ENCODE measurements at regions not wholly inside any gene's neighbourhood (a gene's known extent, or its start where the extent isn't known, plus 50 kb on each side); places are given as distances from the start of the nearest gene placed in this dataset.
A peak's percentile ranks its signal among the peaks of the same experiment; 100 is the strongest.

DNA sequence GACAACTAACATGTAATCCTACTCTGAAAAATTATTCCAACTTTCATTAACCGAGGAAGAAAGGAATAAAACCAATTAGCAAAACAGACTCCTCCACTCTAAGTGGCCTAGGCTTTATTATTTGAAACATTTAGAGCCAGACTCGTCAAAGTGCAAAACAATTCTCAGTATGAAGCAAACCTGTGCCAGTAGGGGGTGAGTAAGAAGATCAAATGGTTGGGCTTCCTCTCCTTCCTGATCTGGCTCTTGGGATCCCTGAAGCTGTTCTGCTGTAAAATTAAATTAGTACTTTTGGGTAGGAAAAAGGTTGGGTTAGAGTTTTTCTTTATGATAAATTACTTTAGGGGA is 177.6 kb upstream of the MAN1A1 start:
- no peak overlapping the region for H3K4me3 Mint-ChIP-seq
- no peaks in the 10 kb centered on the region for H3K27me3 Mint-ChIP-seq (ENCODE audit: low read depth)
- Histone ChIP-seq H2BK15ac (ENCODE audit: low read depth, low read length) (no peak overlapping the region), H4K8ac (replicated peaks; ENCODE audit: insufficient read length, low read depth, low read length) (no peak overlapping the region), H3K79me2 (ENCODE audit: insufficient read depth, low read length) (no peaks in the 10 kb centered on the region), H3K23ac (ENCODE audit: insufficient read length, low read depth, low read length) (no peak overlapping the region), H3K56ac (ENCODE audit: insufficient read length, low read depth, low read length) (no peak overlapping the region), H2BK120ac (ENCODE audit: low read depth, low read length, poor library complexity, severe bottlenecking) (no peak overlapping the region), H2AK5ac (ENCODE audit: insufficient read length, low read length) (no peak overlapping the region), H4K5ac (ENCODE audit: insufficient read length, low read depth, low read length) (no peak overlapping the region), H4K20me1 (ENCODE audit: control insufficient read depth, insufficient read depth, insufficient read length) (no peaks in the 10 kb centered on the region), H3K14ac (ENCODE audit: insufficient read depth, low read length) (no peak overlapping the region), H3K4me2 (ENCODE audit: insufficient read depth, insufficient read length, low read length) (no peak overlapping the region), H3K27me3 (ENCODE audit: insufficient read depth, low read length) (no peaks in the 10 kb centered on the region), H3K4me1 (ENCODE audit: insufficient read depth, low read length) (peaks cover 6% of the 10 kb centered on the region; the same call in 1 of the 2 replicates), H2AFZ (ENCODE audit: low read length) (no peak overlapping the region), H2BK20ac (ENCODE audit: low read depth, low read length, poor library complexity, severe bottlenecking) (no peak overlapping the region), H2BK5ac (ENCODE audit: insufficient read length, low read length) (no peak overlapping the region), H3T11ph (ENCODE audit: low read length) (no peak overlapping the region), H3K4ac (ENCODE audit: low read depth, low read length) (no peak overlapping the region), H3K79me1 (ENCODE audit: insufficient read depth, low read depth, low read length, poor library complexity, severe bottlenecking) (no peaks in the 10 kb centered on the region), H3K9me3 (ENCODE audit: control insufficient read depth, low read depth, low read length) (no peaks in the 10 kb centered on the region), H4K91ac (ENCODE audit: insufficient read length, low read depth, low read length) (no peak overlapping the region), H3K18ac (ENCODE audit: insufficient read length, low read depth, low read length) (no peak overlapping the region), H3K9ac (ENCODE audit: extremely low read depth, insufficient read length, low read length) (no peak overlapping the region), H3K27ac (ENCODE audit: insufficient read length, low read depth, low read length) (no peak overlapping the region), H3K23me2 (ENCODE audit: insufficient read length, low read depth, low read length, poor library complexity, severe bottlenecking) (no peaks in the 10 kb centered on the region), H2BK12ac (ENCODE audit: insufficient read length, low read depth, low read length) (no peak overlapping the region)
- no peaks in the 10 kb centered on the region for H3K9me3 Mint-ChIP-seq
- WGBS (ENCODE audit: extremely low coverage, insufficient read length, low lambda C conversion rate), result no CpG with 5 or more reads among the region's 2 CpGs
- 0 out of 3 replicates have a peak, but pooled peaks have one; percentile 9 for TF ChIP-seq CTCF (conservative IDR thresholded peaks at IDR 0.05)
- H3K27ac Mint-ChIP-seq, result peak overlapping the region in 1 of 3 experiments; percentile 42; a peak in 1 of 7 replicates
- no peak for DNase-seq
- H3K36me3 Mint-ChIP-seq (ENCODE audit: insufficient read depth in 1 of 3, low read depth in 3 of 3), result no peaks in the 10 kb centered on the region
- peaks cover 22 to 23% of the 10 kb centered on the region in 2 experiments for H3K4me1 Mint-ChIP-seq

Measured in H9 (cell line).